GM18507 (cell line): ENCODE measurements at regions not wholly inside any gene's neighbourhood (a gene's known extent, or its start where the extent isn't known, plus 50 kb on each side); places are given as distances from the start of the nearest gene placed in this dataset.

Source experiments
- DNase-seq: peaks from one replicate; pipeline ENCODE4 v3.0.0; 2011; ENCODE audit warnings: low read depth; ENCODE audit not compliant: insufficient read length; ENCODE audit errors: extremely low spot score
- FAIRE-seq: peaks from 2 replicates; lab custom pipeline; 2011; peaks lifted over from hg19 to GRCh38; lab: Jason Lieb, UNC

DNA sequence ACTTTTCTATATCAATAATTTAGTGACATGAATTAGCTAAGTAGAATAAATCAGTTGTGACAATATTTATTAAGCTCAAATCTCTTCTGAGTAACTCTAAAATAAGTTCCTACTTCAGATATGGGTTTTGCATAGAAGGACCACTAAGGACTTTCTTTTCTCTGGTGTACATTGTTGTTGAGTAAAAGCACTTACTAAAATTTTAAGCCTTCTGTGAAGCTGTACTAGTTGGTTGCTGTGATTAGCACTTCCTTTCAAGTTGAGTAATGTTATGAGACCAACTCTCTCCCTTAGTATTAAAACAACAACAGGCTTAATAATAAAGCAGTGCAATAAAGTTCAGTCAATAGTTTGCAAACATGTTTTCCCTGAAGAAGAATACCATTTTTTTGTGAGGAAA lies 667.4 kb upstream of the NDST4 start:
- DNase-seq, result no peak
- no peak for FAIRE-seq

DNA sequence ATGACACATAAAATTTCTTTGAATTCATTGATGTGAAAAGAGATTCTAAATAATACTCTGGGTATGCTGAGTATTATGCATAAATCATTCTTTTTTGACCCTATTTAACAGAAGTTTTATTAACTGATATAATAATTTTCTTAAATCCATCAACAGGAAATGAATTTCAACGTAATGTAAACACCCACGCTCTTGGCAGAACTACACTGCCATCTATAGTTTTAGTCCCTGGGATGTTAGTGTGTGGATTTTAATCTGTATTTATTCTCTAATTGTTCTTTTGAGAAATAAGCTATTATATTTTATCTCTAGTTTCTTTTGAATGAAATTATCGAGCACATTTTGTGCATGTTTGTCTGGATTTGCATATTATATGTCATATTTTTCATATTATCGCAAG lies 666.8 kb upstream of the NDST4 start:
- FAIRE-seq (no peak), DNase-seq (no peak)

GRCh38 chr4:115770046-115770543 lies 656.7 kb upstream of the NDST4 start:
- FAIRE-seq, result no peak
- DNase-seq, result no peak

DNA sequence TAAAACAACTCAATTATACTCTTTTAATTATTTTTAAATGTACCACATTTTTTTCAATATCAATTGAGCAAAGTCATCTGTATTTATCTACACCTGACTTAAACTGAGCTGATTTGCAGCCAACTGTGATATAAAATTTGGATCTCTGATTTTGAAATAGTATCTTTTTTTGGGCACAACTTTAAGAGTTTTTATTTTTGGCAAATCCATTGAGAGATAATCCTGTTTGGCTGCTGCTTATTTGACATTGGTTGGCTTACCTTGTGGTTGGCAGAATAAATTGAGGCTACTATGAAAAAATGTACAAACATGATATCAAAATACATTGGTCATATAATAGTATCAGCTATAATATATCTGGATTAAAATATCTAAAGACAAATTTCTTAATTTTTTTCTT lies 656.0 kb upstream of the NDST4 start:
- no peak for FAIRE-seq
- DNase-seq, result no peak

- DNase-seq (no peak), FAIRE-seq (no peak)
Measured at GRCh38 chr4:115763051-115763450, 649.6 kb upstream of the NDST4 start.

DNA sequence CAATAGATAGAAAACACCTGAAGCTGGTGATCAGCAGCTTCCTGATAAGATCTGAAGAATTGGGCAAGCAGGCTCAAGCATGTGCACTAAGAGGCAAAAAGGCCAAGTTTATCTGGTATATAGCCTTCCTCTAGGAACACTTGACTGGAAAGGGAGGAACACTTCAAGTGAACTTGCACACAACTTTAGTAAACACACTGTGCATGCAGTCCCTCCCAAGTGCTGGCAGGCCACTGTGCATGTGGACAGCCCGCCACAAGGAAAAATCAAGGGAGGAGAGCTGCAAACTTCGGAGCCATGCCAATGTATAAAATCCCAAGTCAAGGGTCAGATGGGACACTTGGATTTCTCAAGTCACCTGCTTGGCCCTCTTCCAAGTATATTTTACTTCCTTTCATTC lies 645.8 kb upstream of the NDST4 start:
- no peak for FAIRE-seq
- DNase-seq, result no peak

DNA sequence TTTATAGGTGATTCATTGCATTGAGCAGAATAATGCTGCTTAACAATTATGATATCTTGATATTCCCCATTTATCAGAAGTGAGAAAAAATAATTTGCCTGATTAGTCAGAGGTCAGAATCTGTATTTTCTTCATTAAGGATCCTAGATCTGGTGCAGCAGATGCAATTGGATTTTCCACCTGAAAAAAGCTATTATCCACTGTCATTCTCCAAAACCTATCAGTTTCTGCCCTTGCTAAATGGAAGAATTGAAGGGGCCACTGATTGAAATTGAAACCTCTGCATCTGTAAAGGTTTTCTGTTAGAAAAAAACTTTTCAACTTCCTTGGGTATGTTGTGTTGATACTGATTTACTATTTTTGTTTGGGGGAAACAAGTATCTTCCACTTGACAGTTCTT lies 636.0 kb upstream of the NDST4 start:
- FAIRE-seq, result no peak
- no peak for DNase-seq

GRCh38 chr4:115740806-115741205 lies 627.4 kb upstream of the NDST4 start:
- FAIRE-seq, result no peak
- no peak for DNase-seq

DNA sequence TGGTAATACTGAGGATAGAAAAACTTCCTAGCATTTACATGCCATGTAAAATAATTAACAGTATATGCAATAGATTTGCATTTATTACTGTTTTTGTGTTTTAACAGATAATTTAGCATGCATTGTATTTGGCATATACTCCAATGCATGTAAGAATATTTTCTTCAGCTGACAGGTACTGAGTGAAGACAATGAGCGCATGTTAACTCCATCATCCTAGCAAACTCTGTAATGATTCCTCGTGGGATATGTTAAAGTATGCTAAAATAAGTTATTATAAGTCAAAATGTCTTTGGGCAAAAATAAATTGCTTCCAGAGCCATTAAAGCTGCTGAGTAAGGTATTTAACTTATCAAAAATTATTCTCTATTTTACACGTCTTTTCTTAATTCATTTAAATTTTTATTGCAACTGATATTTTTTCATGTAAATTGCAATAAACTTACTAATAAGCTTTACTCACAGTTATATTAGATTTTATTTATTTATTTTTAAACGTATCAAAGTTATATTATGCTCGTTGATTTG lies 616.4 kb upstream of the NDST4 start:
- FAIRE-seq, result no peak

GRCh38 chr4:115723621-115724020 lies 610.2 kb upstream of the NDST4 start:
- FAIRE-seq (no peak), DNase-seq (no peak)

More for the DNA sequence above, 616.4 kb upstream of the NDST4 start:
- no peak for DNase-seq

- DNase-seq (no peak), FAIRE-seq (no peak)
Measured at GRCh38 chr4:115720611-115721010, 607.2 kb upstream of the NDST4 start.

DNA sequence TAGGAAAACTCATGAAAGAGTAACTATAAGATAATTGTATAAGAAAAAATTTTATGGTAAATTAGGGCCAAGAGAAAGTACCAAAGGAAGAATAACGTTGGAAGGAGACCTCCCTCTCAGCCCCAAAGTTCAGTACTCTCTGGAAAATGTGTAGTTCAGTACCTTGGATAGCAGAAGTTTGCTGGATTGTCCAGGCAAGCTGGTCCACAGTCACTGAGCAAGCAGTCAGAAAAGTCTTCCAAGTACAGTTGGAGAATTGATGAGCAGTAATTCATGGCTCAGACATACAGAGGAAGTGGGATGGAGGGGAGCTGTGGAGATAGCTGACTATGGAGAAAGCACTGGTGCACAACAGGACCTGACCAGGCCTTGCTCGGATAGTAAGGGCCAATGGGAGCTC lies 598.2 kb upstream of the NDST4 start:
- DNase-seq (no peak), FAIRE-seq (no peak)

DNA sequence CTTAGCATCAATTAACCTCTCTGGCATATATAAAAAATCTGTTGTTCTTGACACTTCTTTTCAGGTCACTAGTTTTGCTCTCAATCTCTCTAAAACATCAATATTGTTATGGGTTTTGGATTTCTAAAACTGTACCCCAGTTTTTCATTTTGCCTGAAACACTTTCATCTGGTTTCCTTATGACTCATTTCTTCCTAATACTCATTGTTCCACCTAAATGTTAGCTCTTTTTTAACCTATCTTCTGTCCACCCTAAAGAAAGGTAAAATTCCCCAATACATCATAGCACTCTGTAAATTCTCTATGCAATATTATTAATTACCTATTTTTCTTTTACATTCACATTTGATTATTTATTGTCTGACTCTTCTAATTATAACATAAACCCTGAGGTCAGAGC lies 575.5 kb upstream of the NDST4 start:
- FAIRE-seq (no peak), DNase-seq (no peak)

GRCh38 chr4:115687052-115687755 lies 573.8 kb upstream of the NDST4 start:
- DNase-seq, result no peak
- FAIRE-seq, result no peak

GRCh38 chr4:115678425-115678941 lies 565.1 kb upstream of the NDST4 start:
- FAIRE-seq (no peak), DNase-seq (no peak)

DNA sequence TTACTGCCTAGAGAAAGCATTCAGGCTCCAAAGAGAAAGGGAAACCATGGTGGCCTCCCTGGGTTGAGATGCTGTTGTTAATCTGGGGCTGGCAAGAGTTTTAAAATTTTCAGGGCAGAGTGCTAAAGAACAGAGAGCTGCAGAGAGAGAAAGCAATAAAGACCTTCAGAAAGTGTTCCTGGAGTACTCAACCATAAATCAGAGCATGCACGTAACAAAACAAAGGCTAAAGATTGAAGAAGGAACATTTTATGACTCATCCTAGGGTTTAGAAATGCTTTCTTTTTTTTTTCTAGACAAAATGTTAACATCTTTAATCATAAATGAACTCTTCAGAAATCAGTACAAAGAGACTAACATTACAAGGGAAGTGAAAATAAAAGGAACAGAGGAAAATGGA lies 562.3 kb upstream of the NDST4 start:
- no peak for DNase-seq
- no peak for FAIRE-seq

DNA sequence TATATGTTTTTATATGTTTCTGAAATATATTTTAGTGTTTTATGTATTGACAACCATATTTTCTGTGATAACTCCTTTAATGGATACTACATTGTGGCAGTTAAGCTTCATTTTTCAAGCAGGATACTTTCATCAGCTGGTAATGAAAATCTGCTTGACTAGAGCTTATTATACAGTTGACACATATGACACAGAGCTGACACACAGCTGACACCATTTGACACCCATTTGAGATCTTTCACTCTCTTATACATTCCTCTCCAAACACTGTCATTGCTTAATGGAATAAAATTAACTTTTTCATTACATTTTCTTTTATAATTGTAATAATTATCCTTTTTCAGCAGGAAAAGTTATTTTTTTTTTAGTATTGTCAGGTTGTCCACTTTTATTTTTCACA lies 561.1 kb upstream of the NDST4 start:
- DNase-seq (no peak), FAIRE-seq (no peak)

GRCh38 chr4:115671581-115671980 lies 558.2 kb upstream of the NDST4 start:
- DNase-seq, result no peak
- FAIRE-seq, result no peak

DNA sequence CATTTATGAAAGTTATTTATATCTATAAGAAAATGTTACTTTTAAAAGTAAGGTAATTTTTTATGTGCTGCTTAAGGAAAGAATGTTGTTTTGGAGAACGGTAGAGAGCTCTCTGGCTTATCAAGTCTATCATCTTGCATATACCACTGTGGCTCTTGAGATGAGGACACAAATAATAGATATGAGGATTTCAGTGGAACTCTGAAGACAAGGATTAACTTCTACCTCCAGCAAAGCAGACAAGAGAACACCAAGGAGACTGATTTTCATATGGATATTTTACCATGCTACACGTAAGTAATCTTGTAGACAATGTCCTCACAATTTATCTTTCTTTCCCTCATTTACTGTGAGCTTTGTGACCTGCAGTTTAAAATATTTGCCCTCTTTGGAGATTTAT lies 557.5 kb upstream of the NDST4 start:
- FAIRE-seq, result no peak

GRCh38 chr4:115668396-115668795 lies 555.0 kb upstream of the NDST4 start:
- FAIRE-seq, result no peak
- no peak for DNase-seq

More for the DNA sequence above, 557.5 kb upstream of the NDST4 start:
- no peak for DNase-seq

- FAIRE-seq, result no peak
- no peak for DNase-seq
Measured at GRCh38 chr4:115664285-115664684, 550.9 kb upstream of the NDST4 start.
